HG02763 (cell line): ENCODE measurements at regions not wholly inside any gene's neighbourhood (a gene's known extent, or its start where the extent isn't known, plus 50 kb on each side); places are given as distances from the start of the nearest gene placed in this dataset.

Experiments
- ATAC-seq: cut with Tn5 transposase; IDR thresholded peaks from one replicate; pipeline ENCODE4 v1.9.1; 2021; ENCODE audit warnings: mild to moderate bottlenecking, moderate library complexity; ENCODE audit not compliant: unreplicated experiment

GRCh38 chr1:81446000-81446669 lies 354.6 kb upstream of the ADGRL2 start:
- no peak for ATAC-seq

GRCh38 chr1:81443288-81443687 lies 357.4 kb upstream of the ADGRL2 start:
- no peak for ATAC-seq

GRCh38 chr1:81439046-81439823 lies 361.5 kb upstream of the ADGRL2 start:
- no peak for ATAC-seq

GRCh38 chr1:81437649-81438048 lies 363.1 kb upstream of the ADGRL2 start:
- peak; percentile 61 for ATAC-seq

GRCh38 chr1:81437213-81437612 lies 363.5 kb upstream of the ADGRL2 start:
- ATAC-seq = no peak

GRCh38 chr1:81435175-81435574 lies 365.6 kb upstream of the ADGRL2 start:
- no peak for ATAC-seq

GRCh38 chr1:81433676-81434075 lies 367.1 kb upstream of the ADGRL2 start:
- ATAC-seq = no peak

GRCh38 chr1:81432654-81433109 lies 368.1 kb upstream of the ADGRL2 start:
- ATAC-seq = no peak

GRCh38 chr1:81432059-81432458 lies 368.7 kb upstream of the ADGRL2 start:
- no peak for ATAC-seq

GRCh38 chr1:81431624-81432000 lies 369.1 kb upstream of the ADGRL2 start:
- ATAC-seq = no peak

GRCh38 chr1:81430955-81431623 lies 369.6 kb upstream of the ADGRL2 start:
- ATAC-seq = no peak

GRCh38 chr1:81430236-81430938 lies 370.3 kb upstream of the ADGRL2 start:
- no peak for ATAC-seq

- no peak for ATAC-seq
Measured at GRCh38 chr1:81428998-81429397, 371.7 kb upstream of the ADGRL2 start.

GRCh38 chr1:81424816-81425215 lies 375.9 kb upstream of the ADGRL2 start:
- ATAC-seq = no peak

- no peak for ATAC-seq
Measured at GRCh38 chr1:81424061-81424460, 376.7 kb upstream of the ADGRL2 start.

- peak; percentile 90 for ATAC-seq
Measured at GRCh38 chr1:81420760-81421159, 380.0 kb upstream of the ADGRL2 start.

GRCh38 chr1:81414488-81415015 lies 386.2 kb upstream of the ADGRL2 start:
- peak; percentile 88 for ATAC-seq

GRCh38 chr1:81412954-81413353 lies 387.8 kb upstream of the ADGRL2 start:
- no peak for ATAC-seq

GRCh38 chr1:81410941-81411340 lies 389.8 kb upstream of the ADGRL2 start:
- ATAC-seq = no peak

GRCh38 chr1:81410351-81410750 lies 390.4 kb upstream of the ADGRL2 start:
- ATAC-seq = no peak

- no peak for ATAC-seq
Measured at GRCh38 chr1:81409780-81410274, 390.9 kb upstream of the ADGRL2 start.
